HL-60 (cell line): ENCODE measurements at regions not wholly inside any gene's neighbourhood (a gene's known extent, or its start where the extent isn't known, plus 50 kb on each side); places are given as distances from the start of the nearest gene placed in this dataset.

Experiments
- TF ChIP-seq, protein P1 (sequence below): IDR thresholded peaks from one replicate; pipeline ENCODE4 v1.5.1; 2011; ENCODE audit warnings: low read length, control low read depth, inconsistent platforms; ENCODE audit not compliant: insufficient read depth
- TF ChIP-seq, protein P2 (sequence below): IDR thresholded peaks from 2 replicates; pipeline ENCODE4 v1.6.1; 2012; ENCODE audit warnings: low read depth; ENCODE audit not compliant: insufficient replicate concordance

DNA sequence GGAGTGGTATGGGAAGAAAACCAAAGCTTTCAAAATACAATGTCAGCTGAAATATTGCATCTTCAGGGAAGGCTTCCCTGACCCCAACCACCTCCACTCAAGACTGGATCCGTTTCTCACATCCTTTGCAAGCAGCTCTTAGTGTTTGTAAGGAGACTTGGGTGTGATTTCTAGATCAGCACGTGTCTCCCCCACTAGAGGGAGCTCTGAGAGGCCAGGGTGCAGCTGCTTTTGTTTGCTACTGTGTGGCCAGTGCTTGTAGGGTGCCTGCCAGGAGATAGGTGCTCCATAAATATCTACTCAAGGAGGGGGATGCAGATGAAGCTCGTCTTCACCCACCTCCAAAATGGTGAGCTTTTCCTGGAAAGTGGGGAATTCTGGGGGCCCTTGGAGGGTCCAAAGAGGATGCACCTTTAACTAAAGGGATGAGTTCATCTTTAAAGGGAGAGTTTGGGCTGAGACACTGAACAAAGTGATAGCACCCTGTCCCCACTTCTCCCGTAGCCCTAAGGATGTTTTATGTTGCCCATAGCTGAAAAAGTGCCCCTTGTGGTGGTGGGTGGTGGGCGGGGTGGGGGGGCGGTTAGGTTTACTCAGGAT, 52.6 kb upstream of the MAFB start:
- TF ChIP-seq, protein P1, sequence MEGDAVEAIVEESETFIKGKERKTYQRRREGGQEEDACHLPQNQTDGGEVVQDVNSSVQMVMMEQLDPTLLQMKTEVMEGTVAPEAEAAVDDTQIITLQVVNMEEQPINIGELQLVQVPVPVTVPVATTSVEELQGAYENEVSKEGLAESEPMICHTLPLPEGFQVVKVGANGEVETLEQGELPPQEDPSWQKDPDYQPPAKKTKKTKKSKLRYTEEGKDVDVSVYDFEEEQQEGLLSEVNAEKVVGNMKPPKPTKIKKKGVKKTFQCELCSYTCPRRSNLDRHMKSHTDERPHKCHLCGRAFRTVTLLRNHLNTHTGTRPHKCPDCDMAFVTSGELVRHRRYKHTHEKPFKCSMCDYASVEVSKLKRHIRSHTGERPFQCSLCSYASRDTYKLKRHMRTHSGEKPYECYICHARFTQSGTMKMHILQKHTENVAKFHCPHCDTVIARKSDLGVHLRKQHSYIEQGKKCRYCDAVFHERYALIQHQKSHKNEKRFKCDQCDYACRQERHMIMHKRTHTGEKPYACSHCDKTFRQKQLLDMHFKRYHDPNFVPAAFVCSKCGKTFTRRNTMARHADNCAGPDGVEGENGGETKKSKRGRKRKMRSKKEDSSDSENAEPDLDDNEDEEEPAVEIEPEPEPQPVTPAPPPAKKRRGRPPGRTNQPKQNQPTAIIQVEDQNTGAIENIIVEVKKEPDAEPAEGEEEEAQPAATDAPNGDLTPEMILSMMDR: peak; percentile 90
- TF ChIP-seq, protein P2, sequence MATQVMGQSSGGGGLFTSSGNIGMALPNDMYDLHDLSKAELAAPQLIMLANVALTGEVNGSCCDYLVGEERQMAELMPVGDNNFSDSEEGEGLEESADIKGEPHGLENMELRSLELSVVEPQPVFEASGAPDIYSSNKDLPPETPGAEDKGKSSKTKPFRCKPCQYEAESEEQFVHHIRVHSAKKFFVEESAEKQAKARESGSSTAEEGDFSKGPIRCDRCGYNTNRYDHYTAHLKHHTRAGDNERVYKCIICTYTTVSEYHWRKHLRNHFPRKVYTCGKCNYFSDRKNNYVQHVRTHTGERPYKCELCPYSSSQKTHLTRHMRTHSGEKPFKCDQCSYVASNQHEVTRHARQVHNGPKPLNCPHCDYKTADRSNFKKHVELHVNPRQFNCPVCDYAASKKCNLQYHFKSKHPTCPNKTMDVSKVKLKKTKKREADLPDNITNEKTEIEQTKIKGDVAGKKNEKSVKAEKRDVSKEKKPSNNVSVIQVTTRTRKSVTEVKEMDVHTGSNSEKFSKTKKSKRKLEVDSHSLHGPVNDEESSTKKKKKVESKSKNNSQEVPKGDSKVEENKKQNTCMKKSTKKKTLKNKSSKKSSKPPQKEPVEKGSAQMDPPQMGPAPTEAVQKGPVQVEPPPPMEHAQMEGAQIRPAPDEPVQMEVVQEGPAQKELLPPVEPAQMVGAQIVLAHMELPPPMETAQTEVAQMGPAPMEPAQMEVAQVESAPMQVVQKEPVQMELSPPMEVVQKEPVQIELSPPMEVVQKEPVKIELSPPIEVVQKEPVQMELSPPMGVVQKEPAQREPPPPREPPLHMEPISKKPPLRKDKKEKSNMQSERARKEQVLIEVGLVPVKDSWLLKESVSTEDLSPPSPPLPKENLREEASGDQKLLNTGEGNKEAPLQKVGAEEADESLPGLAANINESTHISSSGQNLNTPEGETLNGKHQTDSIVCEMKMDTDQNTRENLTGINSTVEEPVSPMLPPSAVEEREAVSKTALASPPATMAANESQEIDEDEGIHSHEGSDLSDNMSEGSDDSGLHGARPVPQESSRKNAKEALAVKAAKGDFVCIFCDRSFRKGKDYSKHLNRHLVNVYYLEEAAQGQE: no peak
